DMS114 treated with DMSO at 0.1 percent for 48 hours (cell line): ENCODE measurements at regions not wholly inside any gene's neighbourhood (a gene's known extent, or its start where the extent isn't known, plus 50 kb on each side); places are given as distances from the start of the nearest gene placed in this dataset.

Source experiments
- DNase-seq: peaks from one replicate; lab custom pipeline; 2025; ENCODE audit not compliant: unreplicated experiment; lab: John Stamatoyannopoulos, UW

DNA sequence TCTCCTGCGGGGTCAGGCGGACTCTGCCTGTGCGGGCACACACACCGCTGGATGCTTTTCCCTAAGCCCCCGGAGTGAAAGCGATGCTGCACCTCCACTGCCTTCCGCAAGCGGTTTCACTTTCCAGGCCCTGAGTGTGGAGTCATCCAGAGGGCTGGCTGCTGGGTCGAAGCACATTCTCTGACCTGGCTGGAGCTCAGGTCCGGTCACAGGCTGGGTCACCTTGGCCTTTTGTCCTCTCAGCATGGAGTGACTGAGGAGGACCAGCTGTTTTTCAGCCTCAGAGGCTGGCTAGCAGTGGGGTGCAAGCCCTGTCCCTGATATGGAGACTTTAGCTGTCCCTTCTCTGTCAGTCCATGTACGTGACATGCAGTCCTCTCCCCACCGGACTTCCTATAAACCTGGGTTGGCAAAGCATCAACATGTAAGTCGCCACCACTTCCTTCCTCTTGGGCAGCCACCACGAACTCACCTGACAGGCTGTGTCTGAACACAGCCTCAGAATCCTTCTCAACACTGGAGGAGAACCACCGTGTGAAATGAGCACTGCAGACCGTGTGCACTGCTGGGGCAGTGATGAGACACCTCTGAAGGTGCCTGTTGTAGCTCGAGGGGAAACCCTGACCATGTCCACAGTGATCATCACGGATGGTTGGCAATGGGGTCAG, 51.3 kb downstream of the GADD45G start:
- DNase-seq, result no peak

- no peak for DNase-seq
Measured at GRCh38 chr9:89657295-89657694, 52.5 kb downstream of the GADD45G start.

DNA sequence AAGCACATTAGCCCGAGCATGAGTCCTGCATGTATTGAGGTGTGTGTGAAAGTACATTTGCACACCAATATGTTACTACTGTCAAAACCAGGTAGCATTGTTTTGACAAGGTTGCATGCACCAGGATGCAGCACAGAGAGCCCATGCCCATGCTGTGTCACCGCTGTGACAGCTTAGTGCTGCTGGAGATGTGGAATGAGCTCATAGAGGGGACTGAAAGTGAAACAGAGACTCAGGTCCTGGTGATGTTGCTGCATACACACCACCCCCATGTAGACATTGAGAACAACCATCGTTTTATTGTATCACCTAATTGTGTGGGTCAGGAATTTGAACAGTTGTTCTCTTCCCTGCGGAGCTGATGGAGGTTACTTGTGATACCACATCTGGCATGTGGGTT, 53.0 kb downstream of the GADD45G start:
- no peak for DNase-seq

GRCh38 chr9:89658401-89658800, 53.6 kb downstream of the GADD45G start:
- no peak for DNase-seq

- DNase-seq, result no peak
Measured at GRCh38 chr9:89658931-89659330, 54.1 kb downstream of the GADD45G start.

GRCh38 chr9:89659473-89659872, 54.7 kb downstream of the GADD45G start:
- no peak for DNase-seq

- DNase-seq, result no peak
Measured at GRCh38 chr9:89659891-89660685, 55.3 kb downstream of the GADD45G start.

GRCh38 chr9:89661391-89661949, 56.7 kb downstream of the GADD45G start:
- DNase-seq, result no peak

- no peak for DNase-seq
Measured at GRCh38 chr9:89661956-89662717, 57.3 kb downstream of the GADD45G start.

GRCh38 chr9:89662718-89663613, 58.2 kb downstream of the GADD45G start:
- no peak for DNase-seq

- no peak for DNase-seq
Measured at GRCh38 chr9:89663614-89663970, 58.8 kb downstream of the GADD45G start.

DNA sequence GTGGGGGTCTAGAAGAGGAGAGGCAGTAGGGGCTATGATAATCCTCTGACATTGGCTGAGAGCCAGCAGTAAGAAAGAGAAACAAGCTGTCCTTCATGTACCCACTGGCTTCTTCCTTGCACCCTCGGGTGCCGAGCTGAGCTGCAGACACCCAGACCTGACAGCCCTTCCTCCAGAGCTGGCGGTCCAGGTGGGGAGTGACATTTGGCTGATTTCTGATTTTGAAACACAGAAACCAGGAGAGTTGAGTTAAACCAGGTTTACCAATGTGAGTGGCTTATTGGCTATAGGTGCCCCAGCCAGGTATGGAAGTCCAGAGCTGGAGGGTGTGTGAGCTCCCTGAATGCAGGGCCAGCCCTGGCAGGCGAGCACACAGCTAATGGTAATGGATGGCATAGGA, 59.2 kb downstream of the GADD45G start:
- DNase-seq, result no peak

DNA sequence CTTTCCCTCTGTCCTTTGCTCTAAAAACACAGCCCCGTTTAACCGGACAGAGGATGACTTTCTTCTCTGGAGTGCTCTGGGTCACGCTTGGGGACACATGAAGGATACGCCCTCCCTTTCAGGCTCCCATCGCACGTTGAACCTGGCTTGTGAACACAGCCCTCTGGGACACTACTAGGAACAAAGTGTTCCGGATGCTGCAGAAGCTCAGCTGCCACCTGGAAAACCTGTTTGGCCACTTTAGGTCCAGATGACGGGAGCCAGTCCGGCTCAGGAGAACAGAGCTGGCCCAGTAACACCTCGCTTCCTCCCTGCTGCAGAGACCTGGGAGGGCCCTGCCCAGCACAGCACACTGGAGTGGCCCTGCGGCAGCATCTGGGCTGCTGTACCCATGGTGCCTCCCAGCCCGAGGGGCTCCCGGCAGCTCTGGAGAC, 60.1 kb downstream of the GADD45G start:
- DNase-seq, result no peak

GRCh38 chr9:89666364-89666763, 61.6 kb downstream of the GADD45G start:
- DNase-seq, result no peak

- DNase-seq, result no peak
Measured at GRCh38 chr9:89666950-89667349, 62.1 kb downstream of the GADD45G start.

DNA sequence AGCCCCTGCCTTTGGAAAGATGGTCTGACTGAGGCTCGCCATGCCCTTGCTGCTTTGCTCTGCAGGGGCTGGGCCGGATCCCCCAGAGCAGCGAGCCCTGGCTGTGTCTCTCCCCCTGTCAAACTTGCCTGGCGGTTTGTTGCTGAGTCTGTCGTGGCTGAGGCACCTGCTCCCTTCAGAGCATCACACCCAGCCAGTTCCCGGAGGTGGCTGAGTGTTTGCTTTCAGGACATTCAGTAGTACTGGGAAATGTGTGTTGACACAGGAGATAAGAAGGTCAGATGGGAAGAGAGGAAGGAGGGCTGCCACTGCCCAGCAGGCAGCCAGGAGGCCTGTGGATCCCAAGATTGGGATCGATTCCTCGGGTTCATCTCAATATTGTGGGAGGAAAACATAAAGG, 62.9 kb downstream of the GADD45G start:
- DNase-seq, result no peak

DNA sequence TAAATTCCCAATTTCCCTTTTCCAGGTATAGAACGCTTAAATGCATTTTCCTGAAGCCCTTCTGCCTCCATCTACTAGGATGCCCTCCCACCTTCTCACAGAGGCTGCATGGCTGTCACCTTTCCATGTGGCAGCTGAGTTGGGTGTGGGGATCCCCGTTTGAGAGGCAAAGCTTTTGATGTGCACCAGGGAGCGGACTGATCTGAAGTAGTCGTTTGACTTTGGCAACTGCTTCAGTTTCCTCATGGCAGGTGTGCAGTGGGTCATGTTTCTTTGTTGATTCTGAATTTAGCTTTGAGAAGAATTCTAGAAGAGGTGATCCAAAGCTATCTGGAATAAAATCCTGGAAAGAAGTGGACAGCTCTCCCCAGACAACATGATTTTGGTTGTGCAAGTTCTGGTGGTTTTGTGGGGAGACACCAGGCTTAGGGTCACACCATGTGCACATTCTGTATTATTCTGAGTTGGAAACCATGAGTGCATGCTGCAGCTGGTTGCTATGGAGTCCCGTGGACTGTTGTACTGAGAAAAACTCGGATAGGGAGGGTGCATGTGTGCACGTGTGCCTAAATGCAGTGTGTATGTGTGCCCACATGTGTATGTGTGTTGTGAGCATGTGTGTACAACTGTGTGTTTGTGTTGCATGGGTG, 63.5 kb downstream of the GADD45G start:
- DNase-seq, result no peak

DNA sequence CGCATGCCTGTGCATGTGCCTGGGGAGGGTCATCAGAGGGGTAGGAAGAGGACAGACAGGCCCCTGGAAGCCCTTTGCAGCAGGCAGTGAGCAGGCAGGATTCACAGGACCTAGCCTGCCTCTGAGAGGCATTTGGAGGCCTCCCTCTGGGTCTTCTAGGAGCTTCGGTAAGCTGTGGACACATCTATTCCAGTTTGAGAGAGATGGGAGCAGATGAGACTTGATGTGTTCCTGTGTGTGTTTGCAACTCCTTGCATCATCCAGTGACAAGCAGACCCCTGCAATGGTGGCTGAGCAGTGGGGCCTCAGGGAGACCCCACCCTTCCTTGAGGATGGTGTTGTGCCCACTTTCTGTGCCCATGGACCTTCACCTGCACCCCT, 64.0 kb downstream of the GADD45G start:
- DNase-seq, result no peak

DNA sequence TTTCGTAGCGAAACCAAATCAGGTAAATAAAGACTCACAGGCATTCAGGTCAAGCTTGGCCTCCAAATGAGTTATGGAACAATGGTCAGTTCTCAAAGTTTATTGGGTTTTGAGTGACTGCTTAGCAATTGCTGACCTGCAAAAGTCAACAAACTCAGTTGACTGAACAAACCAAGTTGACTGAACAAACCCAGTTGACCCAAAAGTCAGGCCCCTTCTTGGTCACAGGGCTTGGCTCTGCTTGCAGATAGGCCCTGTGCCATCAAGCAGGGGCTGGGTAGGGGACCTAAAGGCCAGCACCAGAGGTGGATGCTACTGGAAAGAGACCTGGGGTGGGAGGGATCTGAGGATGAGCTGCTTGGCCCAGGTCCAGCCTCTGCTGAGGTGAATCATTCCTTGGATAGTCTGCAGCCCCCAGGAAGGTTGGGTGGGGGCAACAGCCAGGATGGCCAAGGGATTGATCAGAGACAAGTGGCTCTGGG, 64.6 kb downstream of the GADD45G start:
- DNase-seq, result no peak

GRCh38 chr9:89670114-89670513, 65.3 kb downstream of the GADD45G start:
- DNase-seq, result no peak
